ENCODE measurements at regions not wholly inside any gene's neighbourhood (a gene's known extent, or its start where the extent isn't known, plus 50 kb on each side); places are given as distances from the start of the nearest gene placed in this dataset.

DNA sequence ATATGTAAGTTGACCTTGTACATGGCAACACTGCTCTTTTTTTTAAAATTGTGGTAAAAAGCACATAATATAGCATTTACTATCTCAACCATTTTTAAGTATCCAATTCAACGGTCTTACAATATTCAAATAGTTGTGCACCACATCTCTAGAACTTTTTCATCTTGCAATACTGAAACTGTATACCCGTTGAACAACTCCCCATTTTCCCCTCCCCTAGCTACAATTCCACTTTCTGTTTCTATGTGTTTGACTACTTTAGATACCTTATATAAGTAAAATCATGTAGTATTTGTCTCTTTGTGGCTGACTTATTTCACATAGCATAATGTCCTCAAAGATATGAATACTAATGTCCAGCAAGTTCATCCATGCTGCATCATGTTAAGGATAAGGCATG is 452.1 kb downstream of the TXNL1 start:
- no peak overlapping the region for H3K4me3 ChIP-seq
- 94 to 97% (median 96%) methylated on average over 2 of the region's 2 CpGs for WGBS, 4 donors
- TF ChIP-seq CTCF (IDR thresholded peaks at IDR 0.05) (no peak), POLR2A (IDR thresholded peaks at IDR 0.05) (no peak)

GRCh38 chr18:56185126-56185525 is 453.3 kb downstream of the TXNL1 start:
- Histone ChIP-seq H3K4me3 (no peak overlapping the region), H3K9me3 (peaks cover 0 to 5% (median 0%) of the 10 kb centered on the region in 12 donors), H3K36me3 (no peaks in the 10 kb centered on the region), H3K4me1 (no peaks in the 10 kb centered on the region), H3K27ac (no peak overlapping the region), H3K27me3 (no peaks in the 10 kb centered on the region)
- 87 to 93% (median 91%) methylated on average over 5 of the region's 5 CpGs for WGBS, 4 donors
- no peak for ATAC-seq
- no peak for DNase-seq
- no peak for TF ChIP-seq POLR2A (IDR thresholded peaks at IDR 0.05)
- TF ChIP-seq CTCF (IDR thresholded peaks at IDR 0.05) = no peak
- intact Hi-C loops (cut with DNase I) = no loop called here

More for the DNA sequence above, 452.1 kb downstream of the TXNL1 start:
- ATAC-seq (no peak), DNase-seq (no peak)
- Histone ChIP-seq H3K27me3 (no peaks in the 10 kb centered on the region), H3K4me1 (no peaks in the 10 kb centered on the region), H3K27ac (no peak overlapping the region), H3K36me3 (no peaks in the 10 kb centered on the region), H3K9me3 (peaks cover 0 to 5% (median 0%) of the 10 kb centered on the region in 12 donors)
- intact Hi-C loops (cut with DNase I) = no loop called here

- TF ChIP-seq CTCF (IDR thresholded peaks at IDR 0.05) = no peak
- no peak for TF ChIP-seq POLR2A (IDR thresholded peaks at IDR 0.05)
- Histone ChIP-seq H3K27me3 (no peaks in the 10 kb centered on the region), H3K4me3 (no peak overlapping the region), H3K36me3 (no peaks in the 10 kb centered on the region), H3K4me1 (no peaks in the 10 kb centered on the region), H3K9me3 (no peaks in the 10 kb centered on the region), H3K27ac (no peak overlapping the region)
- ATAC-seq (no peak), DNase-seq (no peak)
- intact Hi-C loops (cut with DNase I) = no loop called here
- WGBS, 4 donors = 96 to 99% (median 98%) methylated on average over 6 of the region's 6 CpGs
These were observed 461.6 kb downstream of the TXNL1 start for GRCh38 chr18:56176751-56177150.

GRCh38 chr18:56175330-56176001 is 462.9 kb downstream of the TXNL1 start:
- no peak for TF ChIP-seq POLR2A (IDR thresholded peaks at IDR 0.05)
- no peak for TF ChIP-seq CTCF (IDR thresholded peaks at IDR 0.05)
- Histone ChIP-seq H3K4me1 (no peaks in the 10 kb centered on the region), H3K27ac (no peak overlapping the region), H3K36me3 (no peaks in the 10 kb centered on the region), H3K4me3 (no peak overlapping the region), H3K27me3 (no peaks in the 10 kb centered on the region), H3K9me3 (no peaks in the 10 kb centered on the region)
- intact Hi-C loops (cut with DNase I) = no loop called here
- DNase-seq (no peak), ATAC-seq (no peak)
- WGBS, 4 donors = 96 to 97% (median 97%) methylated on average over 7 of the region's 7 CpGs
